Thoracic aorta (tissue), 2 donors: ENCODE measurements at regions not wholly inside any gene's neighbourhood (a gene's known extent, or its start where the extent isn't known, plus 50 kb on each side); places are given as distances from the start of the nearest gene placed in this dataset.

Experiments used
- ATAC-seq: fragments of 150-250 bp; one replicate; pipeline ENCODE4 v1.8.0; 2017; ENCODE audit warnings: low read depth; ENCODE audit not compliant: insufficient number of reproducible peaks, low FRiP score
- DNase-seq: peaks from one replicate; pipeline ENCODE4 v3.0.0-alpha.2; 2020; ENCODE audit warnings: low spot score
- H3K27ac ChIP-seq, 2 donors: fragments of 200-600 bp; sonication (generic); 1 replicate in 1 of 2; 2 replicates in 1 of 2; pipeline ENCODE4 v1.5.1; 2016; ENCODE audit warnings: mild to moderate bottlenecking in 2 of 2, moderate library complexity in 2 of 2
- H3K27me3 ChIP-seq: fragments of 200-600 bp; sonication (generic); replicated peaks from 2 replicates; pipeline ENCODE4 v1.6.0; 2016; ENCODE audit warnings: mild to moderate bottlenecking; ENCODE audit not compliant: insufficient read depth
- H3K36me3 ChIP-seq: fragments of 200-600 bp; sonication (generic); one replicate; pipeline ENCODE4 v1.5.1; 2016
- H3K4me1 ChIP-seq, 2 donors: fragments of 200-600 bp; sonication (generic); 1 replicate in 1 of 2; 2 replicates in 1 of 2; pipeline versions ENCODE4 v1.5.1 to v1.6.0; 2016; ENCODE audit warnings: low read depth in 2 of 2, mild to moderate bottlenecking in 1 of 2; ENCODE audit not compliant: control insufficient read depth in 1 of 2
- H3K4me3 ChIP-seq: fragments of 200-600 bp; sonication (generic); 2 replicates; pipeline ENCODE4 v1.5.1; 2016; ENCODE audit warnings: mild to moderate bottlenecking
- H3K9me3 ChIP-seq: fragments of 200-600 bp; sonication (generic); 2 replicates; pipeline ENCODE4 v1.5.1; 2016
- CTCF ChIP-seq: fragments of 200-600 bp; sonication (generic); IDR thresholded peaks from one replicate; pipeline ENCODE4 v1.5.1; 2019; ENCODE audit warnings: antibody characterized with exemption

DNA sequence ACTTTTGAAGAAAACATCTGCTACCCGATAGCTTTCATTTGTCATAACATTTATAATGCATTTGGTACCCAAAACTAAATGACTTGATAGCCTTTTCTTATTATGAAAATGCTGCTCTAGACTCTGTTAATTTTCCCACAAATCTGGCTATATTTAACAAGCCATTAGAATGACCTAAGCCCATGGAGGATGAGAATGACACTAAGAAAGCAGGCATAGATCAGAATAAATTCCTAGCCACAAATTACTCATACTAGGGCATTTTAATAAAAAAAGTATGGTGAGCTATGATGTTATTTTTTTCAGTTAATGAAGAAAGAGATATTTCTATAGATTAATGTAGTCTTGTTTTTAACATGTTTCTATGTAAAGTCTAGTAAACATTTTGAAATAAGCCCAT, 1728.3 kb downstream of the SUCLG1 start:
- Histone ChIP-seq H3K27ac (no peak overlapping the region), H3K9me3 (no peaks in the 10 kb centered on the region), H3K36me3 (no peaks in the 10 kb centered on the region), H3K4me3 (no peak overlapping the region), H3K27me3 (no peaks in the 10 kb centered on the region), H3K4me1 (no peaks in the 10 kb centered on the region)
- no peak for DNase-seq
- TF ChIP-seq CTCF = no peak
- ATAC-seq = no peak

DNA sequence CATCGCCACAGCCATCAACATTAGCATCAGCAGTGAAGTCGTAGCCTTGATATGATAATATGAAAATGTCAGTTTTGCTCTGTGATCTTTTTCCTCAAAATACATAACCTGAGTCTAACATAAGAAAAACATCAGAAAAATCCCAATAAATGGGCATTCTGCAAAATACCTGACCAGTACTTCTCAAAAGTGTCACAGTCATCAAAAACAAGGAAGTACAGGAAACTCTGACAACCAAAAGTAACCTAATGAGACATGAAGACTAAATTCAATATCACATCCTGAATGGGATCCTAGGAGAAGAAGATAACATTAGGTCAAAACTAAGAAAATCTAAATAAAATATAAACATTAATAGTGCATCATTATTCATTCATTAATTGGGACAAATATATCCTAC, 1731.0 kb downstream of the SUCLG1 start:
- no peak overlapping the region for H3K4me3 ChIP-seq
- no peak for TF ChIP-seq CTCF
- DNase-seq (no peak), ATAC-seq (no peak)
- no peaks in the 10 kb centered on the region for H3K9me3 ChIP-seq
- no peaks in the 10 kb centered on the region for H3K27me3 ChIP-seq
- no peak overlapping the region for H3K27ac ChIP-seq
- no peaks in the 10 kb centered on the region for H3K4me1 ChIP-seq
- H3K36me3 ChIP-seq = no peaks in the 10 kb centered on the region

- H3K36me3 ChIP-seq = no peaks in the 10 kb centered on the region
- TF ChIP-seq CTCF = no peak
- H3K27me3 ChIP-seq = no peaks in the 10 kb centered on the region
Measured at GRCh38 chr2:82708681-82709080, 1750.4 kb downstream of the SUCLG1 start.

DNA sequence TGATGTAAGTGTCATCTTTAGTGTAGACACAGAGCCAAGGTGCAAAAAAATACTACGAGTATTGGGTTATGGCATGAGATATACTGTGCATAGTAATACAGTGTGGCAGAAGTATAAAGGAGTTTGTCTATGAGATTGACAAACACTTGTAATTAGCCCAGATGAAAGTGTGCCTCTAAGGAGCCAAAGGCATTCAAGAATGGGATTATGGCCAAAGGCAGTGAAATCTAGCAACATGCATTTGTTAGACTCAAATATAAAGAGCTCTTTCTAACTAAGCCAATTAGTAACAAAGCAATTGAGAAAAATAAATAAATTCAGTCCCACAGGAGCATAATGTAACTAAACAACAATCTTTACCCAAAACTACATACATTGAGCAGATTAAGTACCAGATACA, 1761.8 kb downstream of the SUCLG1 start:
- no peak for ATAC-seq
- H3K4me1 ChIP-seq = no peaks in the 10 kb centered on the region
- TF ChIP-seq CTCF = no peak
- no peaks in the 10 kb centered on the region for H3K27me3 ChIP-seq
- H3K9me3 ChIP-seq = no peaks in the 10 kb centered on the region
- DNase-seq = no peak
- H3K36me3 ChIP-seq = no peaks in the 10 kb centered on the region
- no peak overlapping the region for H3K27ac ChIP-seq
- H3K4me3 ChIP-seq = no peak overlapping the region

More at GRCh38 chr2:82708681-82709080, 1750.4 kb downstream of the SUCLG1 start:
- Histone ChIP-seq H3K9me3 (no peaks in the 10 kb centered on the region), H3K27ac (no peak overlapping the region), H3K4me3 (no peak overlapping the region), H3K4me1 (no peaks in the 10 kb centered on the region)
- DNase-seq (no peak), ATAC-seq (no peak)

GRCh38 chr2:82694431-82694830, 1764.6 kb downstream of the SUCLG1 start:
- ATAC-seq (no peak), DNase-seq (no peak)
- Histone ChIP-seq H3K9me3 (no peaks in the 10 kb centered on the region), H3K4me3 (no peak overlapping the region), H3K36me3 (no peaks in the 10 kb centered on the region), H3K27me3 (no peaks in the 10 kb centered on the region), H3K4me1 (no peaks in the 10 kb centered on the region), H3K27ac (no peak overlapping the region)
- TF ChIP-seq CTCF = no peak
